ENCODE measurements at regions not wholly inside any gene's neighbourhood (a gene's known extent, or its start where the extent isn't known, plus 50 kb on each side); places are given as distances from the start of the nearest gene placed in this dataset.

- in situ Hi-C loops (cut with MboI; ENCODE audit: low sequenced_read_pairs): loop anchor here (25.0 kb wide), 1 partner anchor 379 kb away; the partner anchor contains the start of gene IRF2BP2
These were observed 137.5 kb downstream of the TOMM20 start for GRCh38 chr1:234990874-234991801.

GRCh38 chr1:234990328-234990675 is 138.3 kb downstream of the TOMM20 start:
- in situ Hi-C loops (cut with MboI; ENCODE audit: low sequenced_read_pairs): loop anchor here (25.0 kb wide), 1 partner anchor 378 kb away; the partner anchor contains the start of gene IRF2BP2

- in situ Hi-C loops (cut with MboI; ENCODE audit: low sequenced_read_pairs): loop anchor here (10.0 to 25.0 kb wide), 2 partner anchors 95 to 377 kb away; partner anchors contain the start of gene IRF2BP2
These were observed 138.9 kb downstream of the TOMM20 start for GRCh38 chr1:234989479-234990327.

- in situ Hi-C loops (cut with MboI; ENCODE audit: low sequenced_read_pairs): loop anchor here (10.0 to 25.0 kb wide), 2 partner anchors 96 to 377 kb away; partner anchors contain the start of gene IRF2BP2
These were observed 139.6 kb downstream of the TOMM20 start for GRCh38 chr1:234989019-234989418.

GRCh38 chr1:234988536-234988935 is 140.1 kb downstream of the TOMM20 start:
- in situ Hi-C loops (cut with MboI; ENCODE audit: low sequenced_read_pairs): loop anchor here (10.0 to 25.0 kb wide), 2 partner anchors 96 to 376 kb away; partner anchors contain the start of gene IRF2BP2

- in situ Hi-C loops (cut with MboI; ENCODE audit: low sequenced_read_pairs): loop anchor here (10.0 to 25.0 kb wide), 2 partner anchors 97 to 376 kb away; partner anchors contain the start of gene IRF2BP2
These were observed 140.5 kb downstream of the TOMM20 start for GRCh38 chr1:234988155-234988517.

- in situ Hi-C loops (cut with MboI; ENCODE audit: low sequenced_read_pairs): loop anchor here (10.0 to 25.0 kb wide), 2 partner anchors 97 to 375 kb away; partner anchors contain the start of gene IRF2BP2
These were observed 141.1 kb downstream of the TOMM20 start for GRCh38 chr1:234987415-234988154.

GRCh38 chr1:234986750-234987414 is 141.8 kb downstream of the TOMM20 start:
- in situ Hi-C loops (cut with MboI; ENCODE audit: low sequenced_read_pairs): loop anchor here (10.0 to 25.0 kb wide), 2 partner anchors 98 to 375 kb away; partner anchors contain the start of gene IRF2BP2

- in situ Hi-C loops (cut with MboI; ENCODE audit: low sequenced_read_pairs): loop anchor here (10.0 to 25.0 kb wide), 2 partner anchors 99 to 373 kb away; partner anchors contain the start of gene IRF2BP2
These were observed 142.9 kb downstream of the TOMM20 start for GRCh38 chr1:234985516-234986294.

- in situ Hi-C loops (cut with MboI; ENCODE audit: low sequenced_read_pairs): loop anchor here (10.0 to 25.0 kb wide), 2 partner anchors 100 to 373 kb away; partner anchors contain the start of gene IRF2BP2
These were observed 143.6 kb downstream of the TOMM20 start for GRCh38 chr1:234985007-234985370.

GRCh38 chr1:234983564-234984238 is 144.9 kb downstream of the TOMM20 start:
- in situ Hi-C loops (cut with MboI; ENCODE audit: low sequenced_read_pairs): loop anchor here (10.0 to 25.0 kb wide), 2 partner anchors 101 to 371 kb away; partner anchors contain the start of gene IRF2BP2

- in situ Hi-C loops (cut with MboI; ENCODE audit: low sequenced_read_pairs): loop anchor here (10.0 to 25.0 kb wide), 2 partner anchors 103 to 369 kb away; partner anchors contain the start of gene IRF2BP2
These were observed 146.9 kb downstream of the TOMM20 start for GRCh38 chr1:234981758-234982157.

- in situ Hi-C loops (cut with MboI; ENCODE audit: low sequenced_read_pairs): loop anchor here (10.0 to 25.0 kb wide), 2 partner anchors 104 to 369 kb away; partner anchors contain the start of gene IRF2BP2
These were observed 147.8 kb downstream of the TOMM20 start for GRCh38 chr1:234980645-234981396.

GRCh38 chr1:234980291-234980644 is 148.4 kb downstream of the TOMM20 start:
- in situ Hi-C loops (cut with MboI; ENCODE audit: low sequenced_read_pairs): loop anchor here (10.0 to 25.0 kb wide), 2 partner anchors 105 to 368 kb away; partner anchors contain the start of gene IRF2BP2

- in situ Hi-C loops (cut with MboI; ENCODE audit: low sequenced_read_pairs): loop anchor here (10.0 to 25.0 kb wide), 3 partner anchors 105 to 485 kb away; partner anchors contain the start of gene IRF2BP2
These were observed 149.0 kb downstream of the TOMM20 start for GRCh38 chr1:234979296-234980279.

All from HL-60/S4 treated with phorbol 12-myristate 13-acetate at 8.2 ng/mL for 4 days and 3 days (cell line).